ENCODE measurements at regions not wholly inside any gene's neighbourhood (a gene's known extent, or its start where the extent isn't known, plus 50 kb on each side); places are given as distances from the start of the nearest gene placed in this dataset.

GRCh38 chr4:112845386-112845785, 204.1 kb upstream of the ANK2 start:
- Histone ChIP-seq H4K8ac (ENCODE audit: low read depth in 2 of 2, low read length in 2 of 2) (no peak overlapping the region), H3K79me1 (ENCODE audit: low read depth in 1 of 2, low read length in 2 of 2) (no peaks in the 10 kb centered on the region), H2AK5ac (ENCODE audit: low read depth, low read length) (no peak overlapping the region), H4K91ac (ENCODE audit: insufficient read depth, low read depth, low read length) (no peak overlapping the region), H4K20me1 (ENCODE audit: insufficient read depth, low read length) (no peaks in the 10 kb centered on the region), H3K27ac (ENCODE audit: insufficient read depth, low read length) (no peak overlapping the region), H2BK15ac (ENCODE audit: low read depth, low read length) (no peak overlapping the region), H3K56ac (ENCODE audit: extremely low read depth, insufficient read depth, low read length) (no peak overlapping the region), H3K14ac (replicated peaks; ENCODE audit: low read depth, low read length) (no peak overlapping the region), H3K36me3 (ENCODE audit: control insufficient read depth, insufficient read depth, low read length) (no peaks in the 10 kb centered on the region), H2BK120ac (ENCODE audit: low read depth, low read length) (no peak overlapping the region), H3K4me1 (ENCODE audit: control insufficient read depth, insufficient read depth, low read length) (no peaks in the 10 kb centered on the region), H3K9me1 (ENCODE audit: insufficient read depth, low read length) (no peaks in the 10 kb centered on the region), H3K4me2 (ENCODE audit: low read depth, low read length) (no peak overlapping the region), H3K9ac (ENCODE audit: low read depth, low read length) (no peak overlapping the region), H3K4me3 (ENCODE audit: insufficient read depth, low read depth, low read length) (no peak overlapping the region), H4K5ac (ENCODE audit: low read depth, low read length) (no peak overlapping the region), H3K23ac (ENCODE audit: low read depth, low read length) (no peak overlapping the region), H3K9me3 (ENCODE audit: control insufficient read depth, insufficient read depth, low read length) (no peaks in the 10 kb centered on the region), H3K4ac (ENCODE audit: low read depth, low read length) (no peak overlapping the region), H2AFZ (replicated peaks; ENCODE audit: low read length, poor library complexity) (no peak overlapping the region), H3K27me3 (ENCODE audit: control insufficient read depth, insufficient read depth, low read length) (no peaks in the 10 kb centered on the region), H3K18ac (ENCODE audit: low read depth, low read length) (no peak overlapping the region), H2BK5ac (ENCODE audit: low read depth, low read length, poor library complexity, severe bottlenecking) (no peak overlapping the region), H2AK9ac (replicated peaks; ENCODE audit: low read depth, low read length, poor library complexity) (no peak overlapping the region), H2BK20ac (ENCODE audit: low read depth, low read length) (no peak overlapping the region)
- ChIA-PET CTCF (no interaction called here), POLR2A (ENCODE audit: unreplicated experiment) (no interaction called here)
- DNase-seq (no peak), ATAC-seq (ENCODE audit: low read depth) (no peak)
- no CpG with 5 or more reads among the region's 3 CpGs for WGBS, 2 experiments (ENCODE audit: extremely low coverage in 2 of 2, insufficient read length in 1 of 2)
- BruUV-seq (replicated peaks): no TSS peak
- intact Hi-C loops (cut with micrococcal nuclease) (no loop called here), in situ Hi-C loops (cut with MboI; ENCODE audit: low sequenced_read_pairs) (no loop called here), dilution Hi-C loops (cut with HindIII; ENCODE audit: low sequenced_read_pairs, unreplicated experiment) (no loop called here)
- TF ChIP-seq BHLHE40 (IDR thresholded peaks at IDR 0.05; ENCODE audit: low read depth, low read length): no peak
- no peak for TF ChIP-seq CEBPB (IDR thresholded peaks at IDR 0.05; ENCODE audit: low read depth, low read length)
- no peak for TF ChIP-seq FOS (IDR thresholded peaks at IDR 0.05; ENCODE audit: low read depth, low read length)
- TF ChIP-seq NFE2L2 (IDR thresholded peaks at IDR 0.05; ENCODE audit: low read depth, low read length): no peak
- TF ChIP-seq RAD21 (IDR thresholded peaks at IDR 0.05; ENCODE audit: low read length): no peak
- TF ChIP-seq CHD1 (IDR thresholded peaks at IDR 0.05; ENCODE audit: low read depth, low read length): no peak
- TF ChIP-seq RFX5 (IDR thresholded peaks at IDR 0.05; ENCODE audit: low read depth, low read length): no peak
- no peak for TF ChIP-seq USF2 (IDR thresholded peaks at IDR 0.05; ENCODE audit: low read depth, low read length)
- no peak for TF ChIP-seq MAZ (IDR thresholded peaks at IDR 0.05; ENCODE audit: borderline replicate concordance, low read depth, low read length)
- TF ChIP-seq RCOR1 (IDR thresholded peaks at IDR 0.05; ENCODE audit: insufficient replicate concordance, low read length): no peak
- no peak for TF ChIP-seq ELK1 (IDR thresholded peaks at IDR 0.05; ENCODE audit: borderline replicate concordance, low read depth, low read length)
- no peak for TF ChIP-seq SMC3 (IDR thresholded peaks at IDR 0.05; ENCODE audit: low read depth, low read length)
- TF ChIP-seq CTCF (conservative IDR thresholded peaks at IDR 0.05; ENCODE audit: low read depth, low read length): no peak
- no peak for TF ChIP-seq POLR2A (IDR thresholded peaks at IDR 0.05; ENCODE audit: low read depth, low read length)
- TF ChIP-seq MAFK (IDR thresholded peaks at IDR 0.05; ENCODE audit: low read depth, low read length): no peak
- no peak for TF ChIP-seq MXI1 (IDR thresholded peaks at IDR 0.05; ENCODE audit: borderline replicate concordance, low read depth, low read length)

Measured in IMR-90 (cell line).